ENCODE measurements at regions not wholly inside any gene's neighbourhood (a gene's known extent, or its start where the extent isn't known, plus 50 kb on each side); places are given as distances from the start of the nearest gene placed in this dataset.

DNA sequence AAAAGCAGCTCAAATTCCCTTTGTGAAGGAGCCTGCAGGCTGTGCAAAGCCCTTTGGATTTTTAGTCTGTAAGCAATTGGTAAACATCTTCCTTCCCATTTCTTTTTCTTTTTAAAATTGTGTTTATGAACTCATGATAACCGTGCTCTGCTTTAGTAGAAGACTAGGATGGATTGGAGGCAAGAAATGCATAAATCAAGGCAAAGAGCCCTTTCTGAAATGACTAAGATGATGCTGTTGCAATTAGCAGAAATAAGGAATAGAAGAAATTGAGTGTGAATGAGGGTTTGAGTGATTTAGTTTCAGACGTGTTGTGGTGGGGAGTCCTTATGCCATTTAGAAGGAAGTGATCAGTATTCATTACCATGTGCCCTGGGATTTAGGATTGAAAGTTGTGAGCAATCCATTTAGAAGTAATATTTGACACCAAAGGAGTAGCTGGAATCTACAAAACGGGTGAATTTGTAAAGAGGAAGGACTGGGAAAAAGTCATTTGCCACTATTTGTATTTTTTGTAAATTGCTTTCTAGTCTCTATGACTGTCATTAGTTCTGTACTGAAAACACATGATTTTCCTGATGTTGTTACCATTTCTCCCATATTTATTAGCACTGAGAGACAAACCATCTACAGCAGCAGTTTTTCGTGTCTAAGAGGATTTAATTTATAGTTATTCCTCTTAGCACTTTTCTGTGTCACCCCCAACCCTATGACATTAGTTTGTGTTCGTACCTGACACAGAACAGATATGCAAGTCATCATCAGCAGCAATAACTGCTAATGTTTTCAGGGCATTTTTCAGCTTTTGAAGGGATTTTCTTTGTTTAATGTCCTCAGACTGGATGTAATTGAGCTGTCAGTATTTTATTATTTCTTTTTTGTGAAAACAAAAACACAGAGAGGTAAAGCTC is 265.0 kb downstream of the UTRN start:
- TF ChIP-seq TCF12 (IDR thresholded peaks at IDR 0.05; ENCODE audit: low read depth) (no peak), EGR1 (IDR thresholded peaks at IDR 0.05) (no peak), TAF1 (IDR thresholded peaks at IDR 0.05; ENCODE audit: low read depth) (no peak), NFIC (IDR thresholded peaks at IDR 0.05) (no peak), EP300 (IDR thresholded peaks at IDR 0.05; ENCODE audit: borderline replicate concordance) (no peak), TEAD4 (IDR thresholded peaks at IDR 0.05) (no peak), CREB1 (IDR thresholded peaks at IDR 0.05; ENCODE audit: low read depth) (no peak), FOXM1 (IDR thresholded peaks at IDR 0.05; ENCODE audit: borderline replicate concordance, low read depth) (no peak), YY1 (IDR thresholded peaks at IDR 0.05; ENCODE audit: low read depth) (no peak), ZBTB7A (IDR thresholded peaks at IDR 0.05; ENCODE audit: low read depth) (no peak)
- TF ChIP-seq, protein P1, sequence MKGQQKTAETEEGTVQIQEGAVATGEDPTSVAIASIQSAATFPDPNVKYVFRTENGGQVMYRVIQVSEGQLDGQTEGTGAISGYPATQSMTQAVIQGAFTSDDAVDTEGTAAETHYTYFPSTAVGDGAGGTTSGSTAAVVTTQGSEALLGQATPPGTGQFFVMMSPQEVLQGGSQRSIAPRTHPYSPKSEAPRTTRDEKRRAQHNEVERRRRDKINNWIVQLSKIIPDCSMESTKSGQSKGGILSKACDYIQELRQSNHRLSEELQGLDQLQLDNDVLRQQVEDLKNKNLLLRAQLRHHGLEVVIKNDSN (IDR thresholded peaks at IDR 0.05), result no peak
- TF ChIP-seq, protein P2, sequence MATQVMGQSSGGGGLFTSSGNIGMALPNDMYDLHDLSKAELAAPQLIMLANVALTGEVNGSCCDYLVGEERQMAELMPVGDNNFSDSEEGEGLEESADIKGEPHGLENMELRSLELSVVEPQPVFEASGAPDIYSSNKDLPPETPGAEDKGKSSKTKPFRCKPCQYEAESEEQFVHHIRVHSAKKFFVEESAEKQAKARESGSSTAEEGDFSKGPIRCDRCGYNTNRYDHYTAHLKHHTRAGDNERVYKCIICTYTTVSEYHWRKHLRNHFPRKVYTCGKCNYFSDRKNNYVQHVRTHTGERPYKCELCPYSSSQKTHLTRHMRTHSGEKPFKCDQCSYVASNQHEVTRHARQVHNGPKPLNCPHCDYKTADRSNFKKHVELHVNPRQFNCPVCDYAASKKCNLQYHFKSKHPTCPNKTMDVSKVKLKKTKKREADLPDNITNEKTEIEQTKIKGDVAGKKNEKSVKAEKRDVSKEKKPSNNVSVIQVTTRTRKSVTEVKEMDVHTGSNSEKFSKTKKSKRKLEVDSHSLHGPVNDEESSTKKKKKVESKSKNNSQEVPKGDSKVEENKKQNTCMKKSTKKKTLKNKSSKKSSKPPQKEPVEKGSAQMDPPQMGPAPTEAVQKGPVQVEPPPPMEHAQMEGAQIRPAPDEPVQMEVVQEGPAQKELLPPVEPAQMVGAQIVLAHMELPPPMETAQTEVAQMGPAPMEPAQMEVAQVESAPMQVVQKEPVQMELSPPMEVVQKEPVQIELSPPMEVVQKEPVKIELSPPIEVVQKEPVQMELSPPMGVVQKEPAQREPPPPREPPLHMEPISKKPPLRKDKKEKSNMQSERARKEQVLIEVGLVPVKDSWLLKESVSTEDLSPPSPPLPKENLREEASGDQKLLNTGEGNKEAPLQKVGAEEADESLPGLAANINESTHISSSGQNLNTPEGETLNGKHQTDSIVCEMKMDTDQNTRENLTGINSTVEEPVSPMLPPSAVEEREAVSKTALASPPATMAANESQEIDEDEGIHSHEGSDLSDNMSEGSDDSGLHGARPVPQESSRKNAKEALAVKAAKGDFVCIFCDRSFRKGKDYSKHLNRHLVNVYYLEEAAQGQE (IDR thresholded peaks at IDR 0.05; ENCODE audit: low read depth), result no peak

DNA sequence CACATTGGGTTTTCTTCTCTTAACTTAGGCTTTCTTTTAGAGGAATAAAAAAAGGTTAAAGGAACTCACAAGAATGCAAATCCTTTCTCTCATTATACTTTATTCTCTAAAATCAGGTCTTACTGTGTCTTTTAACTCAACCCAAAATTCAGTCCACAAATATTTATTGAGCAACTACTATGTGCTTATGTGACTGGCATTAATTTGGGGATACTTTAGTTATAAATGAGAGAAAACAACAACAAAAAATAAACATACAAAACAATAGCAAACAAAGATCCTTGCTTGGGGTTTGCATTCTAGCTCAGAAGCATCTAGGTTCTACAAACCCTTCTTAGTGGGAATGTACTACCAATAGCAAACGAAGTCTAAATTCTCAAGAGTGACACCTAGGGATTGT is 266.2 kb downstream of the UTRN start:
- TF ChIP-seq EP300 (IDR thresholded peaks at IDR 0.05; ENCODE audit: borderline replicate concordance) (no peak), CREB1 (IDR thresholded peaks at IDR 0.05; ENCODE audit: low read depth) (no peak), TCF12 (IDR thresholded peaks at IDR 0.05; ENCODE audit: low read depth) (no peak), FOXM1 (IDR thresholded peaks at IDR 0.05; ENCODE audit: borderline replicate concordance, low read depth) (no peak), RAD21 (IDR thresholded peaks at IDR 0.05; ENCODE audit: low read depth) (no peak), NFIC (IDR thresholded peaks at IDR 0.05) (no peak), YY1 (IDR thresholded peaks at IDR 0.05; ENCODE audit: low read depth) (no peak), EGR1 (IDR thresholded peaks at IDR 0.05) (no peak), TAF1 (IDR thresholded peaks at IDR 0.05; ENCODE audit: low read depth) (no peak), TEAD4 (IDR thresholded peaks at IDR 0.05) (no peak), ZBTB7A (IDR thresholded peaks at IDR 0.05; ENCODE audit: low read depth) (no peak), CEBPB (IDR thresholded peaks at IDR 0.05) (no peak)
- TF ChIP-seq, protein P2 (IDR thresholded peaks at IDR 0.05; ENCODE audit: low read depth), result no peak
- TF ChIP-seq, protein P1 (IDR thresholded peaks at IDR 0.05), result no peak
- TF ChIP-seq, protein P3, sequence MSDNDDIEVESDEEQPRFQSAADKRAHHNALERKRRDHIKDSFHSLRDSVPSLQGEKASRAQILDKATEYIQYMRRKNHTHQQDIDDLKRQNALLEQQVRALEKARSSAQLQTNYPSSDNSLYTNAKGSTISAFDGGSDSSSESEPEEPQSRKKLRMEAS (IDR thresholded peaks at IDR 0.05), result no peak

DNA sequence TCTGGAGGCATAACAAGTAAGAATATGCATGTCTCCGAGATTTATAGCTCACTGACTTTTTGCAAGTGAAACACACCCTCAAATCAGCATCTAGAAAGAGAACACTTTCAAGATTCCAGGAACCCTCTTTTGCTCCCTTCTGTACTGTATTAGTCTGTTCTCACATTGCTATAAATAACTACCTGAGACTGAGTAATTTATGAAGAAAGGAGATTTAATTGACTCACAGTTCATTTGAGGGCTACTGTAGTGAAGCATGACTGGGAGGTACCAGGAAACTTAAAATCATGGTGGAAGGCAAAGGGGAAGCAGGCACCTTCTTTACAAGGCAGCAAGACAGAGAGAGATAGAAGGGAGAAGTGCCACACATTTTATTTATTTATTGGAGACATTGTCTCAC is 269.9 kb downstream of the UTRN start:
- TF ChIP-seq, protein P3 (IDR thresholded peaks at IDR 0.05), result no peak
- TF ChIP-seq YY1 (IDR thresholded peaks at IDR 0.05; ENCODE audit: low read depth) (no peak), EP300 (IDR thresholded peaks at IDR 0.05; ENCODE audit: borderline replicate concordance) (no peak), RAD21 (IDR thresholded peaks at IDR 0.05; ENCODE audit: low read depth) (no peak), TEAD4 (IDR thresholded peaks at IDR 0.05) (no peak), TAF1 (IDR thresholded peaks at IDR 0.05; ENCODE audit: low read depth) (no peak), CREB1 (IDR thresholded peaks at IDR 0.05; ENCODE audit: low read depth) (no peak), CEBPB (IDR thresholded peaks at IDR 0.05) (no peak), FOXM1 (IDR thresholded peaks at IDR 0.05; ENCODE audit: borderline replicate concordance, low read depth) (no peak), NFIC (IDR thresholded peaks at IDR 0.05) (no peak), ZBTB7A (IDR thresholded peaks at IDR 0.05; ENCODE audit: low read depth) (no peak), TCF12 (IDR thresholded peaks at IDR 0.05; ENCODE audit: low read depth) (no peak), EGR1 (IDR thresholded peaks at IDR 0.05) (no peak)
- TF ChIP-seq, protein P2 (IDR thresholded peaks at IDR 0.05; ENCODE audit: low read depth), result no peak
- TF ChIP-seq, protein P1 (IDR thresholded peaks at IDR 0.05), result no peak
